ENCODE measurements at regions not wholly inside any gene's neighbourhood (a gene's known extent, or its start where the extent isn't known, plus 50 kb on each side); places are given as distances from the start of the nearest gene placed in this dataset.

- TF ChIP-seq TAF1 (IDR thresholded peaks at IDR 0.05; ENCODE audit: low read depth) (no peak), ZBTB7A (IDR thresholded peaks at IDR 0.05; ENCODE audit: low read depth) (no peak), TEAD4 (IDR thresholded peaks at IDR 0.05) (no peak), FOXM1 (IDR thresholded peaks at IDR 0.05; ENCODE audit: borderline replicate concordance, low read depth) (no peak), USF1 (IDR thresholded peaks at IDR 0.05) (no peak), YY1 (IDR thresholded peaks at IDR 0.05; ENCODE audit: low read depth) (no peak), CREB1 (IDR thresholded peaks at IDR 0.05; ENCODE audit: low read depth) (no peak), RAD21 (IDR thresholded peaks at IDR 0.05; ENCODE audit: low read depth) (no peak), TCF12 (IDR thresholded peaks at IDR 0.05; ENCODE audit: low read depth) (no peak), CEBPB (IDR thresholded peaks at IDR 0.05) (no peak)
Measured at GRCh38 chr14:45757655-45758054, 504.7 kb upstream of the MIS18BP1 start.

GRCh38 chr14:45743884-45744283 lies 490.9 kb upstream of the MIS18BP1 start:
- no peak for TF ChIP-seq MAX (IDR thresholded peaks at IDR 0.05)

GRCh38 chr14:45742187-45742586 lies 489.2 kb upstream of the MIS18BP1 start:
- TF ChIP-seq USF1 (IDR thresholded peaks at IDR 0.05) (no peak), REST (IDR thresholded peaks at IDR 0.05; ENCODE audit: low read depth) (no peak), CEBPB (IDR thresholded peaks at IDR 0.05) (no peak), NFIC (IDR thresholded peaks at IDR 0.05) (no peak), FOXM1 (IDR thresholded peaks at IDR 0.05; ENCODE audit: borderline replicate concordance, low read depth) (no peak), EP300 (IDR thresholded peaks at IDR 0.05; ENCODE audit: borderline replicate concordance) (no peak), RAD21 (IDR thresholded peaks at IDR 0.05; ENCODE audit: low read depth) (no peak), ZBTB7A (IDR thresholded peaks at IDR 0.05; ENCODE audit: low read depth) (no peak), EGR1 (IDR thresholded peaks at IDR 0.05) (no peak), TCF12 (IDR thresholded peaks at IDR 0.05; ENCODE audit: low read depth) (no peak), TEAD4 (IDR thresholded peaks at IDR 0.05) (no peak), TAF1 (IDR thresholded peaks at IDR 0.05; ENCODE audit: low read depth) (no peak), MAX (IDR thresholded peaks at IDR 0.05) (no peak), CREB1 (IDR thresholded peaks at IDR 0.05; ENCODE audit: low read depth) (no peak), YY1 (IDR thresholded peaks at IDR 0.05; ENCODE audit: low read depth) (no peak)

- TF ChIP-seq EP300 (IDR thresholded peaks at IDR 0.05; ENCODE audit: borderline replicate concordance): no peak
- TF ChIP-seq YY1 (IDR thresholded peaks at IDR 0.05; ENCODE audit: low read depth): no peak
- TF ChIP-seq REST (IDR thresholded peaks at IDR 0.05; ENCODE audit: low read depth): no peak
- TF ChIP-seq NFIC (IDR thresholded peaks at IDR 0.05): no peak
- TF ChIP-seq CREB1 (IDR thresholded peaks at IDR 0.05; ENCODE audit: low read depth): no peak
- no peak for TF ChIP-seq FOXM1 (IDR thresholded peaks at IDR 0.05; ENCODE audit: borderline replicate concordance, low read depth)
- TF ChIP-seq TAF1 (IDR thresholded peaks at IDR 0.05; ENCODE audit: low read depth): no peak
- no peak for TF ChIP-seq TCF12 (IDR thresholded peaks at IDR 0.05; ENCODE audit: low read depth)
- TF ChIP-seq TEAD4 (IDR thresholded peaks at IDR 0.05): no peak
- no peak for TF ChIP-seq RAD21 (IDR thresholded peaks at IDR 0.05; ENCODE audit: low read depth)
- no peak for TF ChIP-seq MAX (IDR thresholded peaks at IDR 0.05)
- TF ChIP-seq ZBTB7A (IDR thresholded peaks at IDR 0.05; ENCODE audit: low read depth): no peak
- no peak for TF ChIP-seq CEBPB (IDR thresholded peaks at IDR 0.05)
- TF ChIP-seq USF1 (IDR thresholded peaks at IDR 0.05): no peak
- TF ChIP-seq EGR1 (IDR thresholded peaks at IDR 0.05): no peak
Measured at GRCh38 chr14:45728434-45729225, 475.6 kb upstream of the MIS18BP1 start.

GRCh38 chr14:45727133-45727532 lies 474.1 kb upstream of the MIS18BP1 start:
- TF ChIP-seq REST (IDR thresholded peaks at IDR 0.05; ENCODE audit: low read depth) (no peak), USF1 (IDR thresholded peaks at IDR 0.05) (no peak), EP300 (IDR thresholded peaks at IDR 0.05; ENCODE audit: borderline replicate concordance) (no peak), CEBPB (IDR thresholded peaks at IDR 0.05) (no peak), FOXM1 (IDR thresholded peaks at IDR 0.05; ENCODE audit: borderline replicate concordance, low read depth) (no peak), NFIC (IDR thresholded peaks at IDR 0.05) (no peak), TEAD4 (IDR thresholded peaks at IDR 0.05) (no peak), YY1 (IDR thresholded peaks at IDR 0.05; ENCODE audit: low read depth) (no peak), CREB1 (IDR thresholded peaks at IDR 0.05; ENCODE audit: low read depth) (no peak), TCF12 (IDR thresholded peaks at IDR 0.05; ENCODE audit: low read depth) (no peak), EGR1 (IDR thresholded peaks at IDR 0.05) (no peak), RAD21 (IDR thresholded peaks at IDR 0.05; ENCODE audit: low read depth) (no peak), TAF1 (IDR thresholded peaks at IDR 0.05; ENCODE audit: low read depth) (no peak), MAX (IDR thresholded peaks at IDR 0.05) (no peak), ZBTB7A (IDR thresholded peaks at IDR 0.05; ENCODE audit: low read depth) (no peak)
